HepG2 (cell line): ENCODE measurements at regions not wholly inside any gene's neighbourhood (a gene's known extent, or its start where the extent isn't known, plus 50 kb on each side); places are given as distances from the start of the nearest gene placed in this dataset.

ENCODE experiments used
- HINFP ChIP-seq: sonication (generic); formaldehyde crosslinking; IDR thresholded peaks from 2 replicates; pipeline ENCODE4 v1.4.0; 2020; ENCODE audit warnings: low read depth, mild to moderate bottlenecking, missing genetic modification reagents
- RAD21 ChIP-seq: fragments of 450-650 bp; formaldehyde crosslinking; IDR thresholded peaks from 2 replicates; pipeline ENCODE4 v1.5.0; 2020; ENCODE audit warnings: mild to moderate bottlenecking
- ZFP62 ChIP-seq: sonication (generic); formaldehyde crosslinking; IDR thresholded peaks from 2 replicates; pipeline ENCODE4 v1.4.0; 2020; ENCODE audit warnings: missing genetic modification reagents

GRCh38 chr2:187091664-187092063, 242.7 kb upstream of the ZSWIM2 start:
- no peak for TF ChIP-seq HINFP (CRISPR knock-in tag)
- no peak for TF ChIP-seq ZFP62 (CRISPR knock-in tag)
- TF ChIP-seq RAD21 (CRISPR knock-in tag) = no peak
